H9 (cell line): ENCODE measurements at regions not wholly inside any gene's neighbourhood (a gene's known extent, or its start where the extent isn't known, plus 50 kb on each side); places are given as distances from the start of the nearest gene placed in this dataset.
A peak's percentile ranks its signal among the peaks of the same experiment; 100 is the strongest.

ENCODE experiments used
- DNase-seq: peaks from one replicate; pipeline ENCODE4 v3.0.0-alpha.2; 2017
- H2AFZ ChIP-seq: one replicate; pipeline ENCODE4 v1.6.1; 2013; ENCODE audit warnings: mild to moderate bottlenecking, low read length, control low read depth, moderate library complexity
- H2AK5ac ChIP-seq: 2 replicates; pipeline ENCODE4 v1.6.1; 2013; ENCODE audit warnings: low read length, control low read depth, mixed read lengths; ENCODE audit not compliant: insufficient read length
- H2BK120ac ChIP-seq: one replicate; pipeline ENCODE4 v1.6.1; 2013; ENCODE audit warnings: low read depth, mild to moderate bottlenecking, low read length, control low read depth, inconsistent platforms; ENCODE audit not compliant: poor library complexity, severe bottlenecking
- H2BK12ac ChIP-seq: 2 replicates; pipeline ENCODE4 v1.6.1; 2013; ENCODE audit warnings: low read length, control low read depth, mixed read lengths, low read depth; ENCODE audit not compliant: insufficient read length
- H2BK15ac ChIP-seq: 2 replicates; pipeline ENCODE4 v1.6.1; 2013; ENCODE audit warnings: low read depth, low read length, control low read depth
- H2BK20ac ChIP-seq: one replicate; pipeline ENCODE4 v1.6.1; 2013; ENCODE audit warnings: low read depth, mild to moderate bottlenecking, low read length, control low read depth, inconsistent platforms; ENCODE audit not compliant: poor library complexity, severe bottlenecking
- H2BK5ac ChIP-seq: 2 replicates; pipeline ENCODE4 v1.6.1; 2013; ENCODE audit warnings: low read length, control low read depth, mixed read lengths; ENCODE audit not compliant: insufficient read length
- H3K14ac ChIP-seq: 2 replicates; pipeline ENCODE4 v1.6.1; 2013; ENCODE audit warnings: low read length, control low read depth; ENCODE audit not compliant: insufficient read depth
- H3K18ac ChIP-seq: 2 replicates; pipeline ENCODE4 v1.6.1; 2013; ENCODE audit warnings: low read depth, mild to moderate bottlenecking, mixed read lengths, low read length, control low read depth; ENCODE audit not compliant: insufficient read length
- H3K23ac ChIP-seq: 2 replicates; pipeline ENCODE4 v1.6.1; 2013; ENCODE audit warnings: low read length, control low read depth, mixed read lengths, low read depth; ENCODE audit not compliant: insufficient read length
- H3K23me2 ChIP-seq: 2 replicates; pipeline ENCODE4 v1.6.1; 2013; ENCODE audit warnings: low read depth, mild to moderate bottlenecking, mixed read lengths, low read length, control low read depth; ENCODE audit not compliant: insufficient read length, poor library complexity, severe bottlenecking
- H3K27ac ChIP-seq: 2 replicates; pipeline ENCODE4 v1.5.1; 2013; ENCODE audit warnings: low read length, control low read depth, mixed read lengths, low read depth; ENCODE audit not compliant: insufficient read length
- H3K27me3 ChIP-seq: 2 replicates; pipeline ENCODE4 v1.6.1; 2013; ENCODE audit warnings: low read length, control low read depth, inconsistent platforms; ENCODE audit not compliant: insufficient read depth
- H3K4ac ChIP-seq: 2 replicates; pipeline ENCODE4 v1.6.1; 2013; ENCODE audit warnings: low read depth, mild to moderate bottlenecking, control low read depth, inconsistent platforms, low read length, moderate library complexity
- H3K4me1 ChIP-seq: 2 replicates; pipeline ENCODE4 v1.6.1; 2013; ENCODE audit warnings: low read length, control low read depth, inconsistent platforms; ENCODE audit not compliant: insufficient read depth
- H3K4me2 ChIP-seq: 2 replicates; pipeline ENCODE4 v1.6.1; 2013; ENCODE audit warnings: low read length, control low read depth, mixed read lengths; ENCODE audit not compliant: insufficient read length, insufficient read depth
- H3K56ac ChIP-seq: 2 replicates; pipeline ENCODE4 v1.6.1; 2013; ENCODE audit warnings: low read depth, mild to moderate bottlenecking, mixed read lengths, low read length, control low read depth; ENCODE audit not compliant: insufficient read length
- H3K79me1 ChIP-seq: 2 replicates; pipeline ENCODE4 v1.6.1; 2013; ENCODE audit warnings: low read depth, mild to moderate bottlenecking, moderate library complexity, low read length, control low read depth, inconsistent platforms; ENCODE audit not compliant: insufficient read depth, poor library complexity, severe bottlenecking
- H3K79me2 ChIP-seq: 2 replicates; pipeline ENCODE4 v1.6.1; 2013; ENCODE audit warnings: low read length, control low read depth, inconsistent platforms; ENCODE audit not compliant: insufficient read depth
- H3K9ac ChIP-seq: 2 replicates; pipeline ENCODE4 v1.6.1; 2013; ENCODE audit warnings: low read length, control low read depth, mixed read lengths; ENCODE audit not compliant: insufficient read length; ENCODE audit errors: extremely low read depth
- H3K9me3 ChIP-seq: one replicate; pipeline ENCODE4 v1.6.1; 2013; ENCODE audit warnings: low read depth, low read length, inconsistent platforms; ENCODE audit not compliant: control insufficient read depth
- H3T11ph ChIP-seq: one replicate; pipeline ENCODE4 v1.6.1; 2013; ENCODE audit warnings: mild to moderate bottlenecking, low read length, control low read depth, inconsistent platforms
- H4K20me1 ChIP-seq: one replicate; pipeline ENCODE4 v1.6.1; 2013; ENCODE audit not compliant: control insufficient read depth, insufficient read length, insufficient read depth
- H4K5ac ChIP-seq: 2 replicates; pipeline ENCODE4 v1.6.1; 2013; ENCODE audit warnings: low read depth, mild to moderate bottlenecking, mixed read lengths, low read length, control low read depth; ENCODE audit not compliant: insufficient read length
- H4K8ac ChIP-seq: replicated peaks from 2 replicates; pipeline ENCODE4 v1.6.1; 2013; ENCODE audit warnings: low read length, control low read depth, mixed read lengths, low read depth; ENCODE audit not compliant: insufficient read length
- H4K91ac ChIP-seq: 2 replicates; pipeline ENCODE4 v1.6.1; 2013; ENCODE audit warnings: low read depth, mild to moderate bottlenecking, moderate library complexity, mixed read lengths, low read length, control low read depth; ENCODE audit not compliant: insufficient read length
- H3K27ac Mint-ChIP-seq, 3 experiments: 2 replicates in 2 of 3; 3 replicates in 1 of 3; pipeline ENCODE4 v1.8.0; 2020 to 2021; ENCODE audit warnings: mixed read lengths in 3 of 3, mild to moderate bottlenecking in 1 of 3, moderate library complexity in 1 of 3
- H3K27me3 Mint-ChIP-seq: 2 replicates; pipeline ENCODE4 v1.8.0; 2021; ENCODE audit warnings: low read depth, mild to moderate bottlenecking, moderate library complexity, mixed read lengths
- H3K36me3 Mint-ChIP-seq, 3 experiments: 2 replicates in 2 of 3; 3 replicates in 1 of 3; pipeline ENCODE4 v1.8.0; 2020 to 2021; ENCODE audit warnings: low read depth in 3 of 3, mixed read lengths in 3 of 3; ENCODE audit not compliant: insufficient read depth in 1 of 3
- H3K4me1 Mint-ChIP-seq, 2 experiments: 2 replicates each; pipeline ENCODE4 v1.8.0; 2020; ENCODE audit warnings: mixed read lengths in 2 of 2
- H3K4me3 Mint-ChIP-seq, 2 experiments: 2 replicates in 1 of 2; 3 replicates in 1 of 2; pipeline ENCODE4 v1.8.0; 2020 to 2021; ENCODE audit warnings: mild to moderate bottlenecking in 2 of 2, mixed read lengths in 2 of 2, moderate library complexity in 1 of 2
- H3K9me3 Mint-ChIP-seq, 2 experiments: 2 replicates in 1 of 2; 3 replicates in 1 of 2; pipeline ENCODE4 v1.8.0; 2020; ENCODE audit warnings: mild to moderate bottlenecking in 2 of 2, mixed read lengths in 2 of 2, moderate library complexity in 1 of 2
- CTCF ChIP-seq: fragments of 200-600 bp; sonication (generic); conservative IDR thresholded peaks from 3 replicates; pipeline ENCODE4 v1.8.0; 2021; ENCODE audit warnings: antibody characterized with exemption, mild to moderate bottlenecking
- WGBS: extraction: QIAGEN DNeasy Blood & Tissue Kit; methylation state at CpG from one replicate; pipeline ENCODE4 v1.1.7; 2013; ENCODE audit warnings: missing lambda C conversion rate, low lambda C conversion rate, mixed read lengths; ENCODE audit not compliant: insufficient read length; ENCODE audit errors: extremely low coverage; 5-methylcytosine and 5-hydroxymethylcytosine counted together

- Histone ChIP-seq H2BK15ac (no peak overlapping the region), H3K56ac (no peak overlapping the region), H3K14ac (no peak overlapping the region), H3T11ph (no peak overlapping the region), H3K23me2 (no peaks in the 10 kb centered on the region), H3K9me3 (no peaks in the 10 kb centered on the region), H3K18ac (no peak overlapping the region), H3K79me2 (no peaks in the 10 kb centered on the region), H3K4ac (no peak overlapping the region), H2BK5ac (no peak overlapping the region), H4K20me1 (no peaks in the 10 kb centered on the region), H2AK5ac (no peak overlapping the region), H2BK12ac (no peak overlapping the region), H3K79me1 (no peaks in the 10 kb centered on the region), H3K27me3 (no peaks in the 10 kb centered on the region), H2BK120ac (no peak overlapping the region), H2AFZ (no peak overlapping the region), H3K4me2 (no peak overlapping the region), H4K91ac (no peak overlapping the region), H3K23ac (no peak overlapping the region), H2BK20ac (peak overlapping the region; percentile 75), H4K5ac (no peak overlapping the region), H3K9ac (no peak overlapping the region), H4K8ac (no peak overlapping the region), H3K4me1 (no peaks in the 10 kb centered on the region), H3K27ac (no peak overlapping the region)
- TF ChIP-seq CTCF, result no peak
- Mint-ChIP-seq H3K27me3 (no peaks in the 10 kb centered on the region), H3K27ac (peak overlapping the region in 2 of 3 experiments; percentile 56 to 62; a peak in 2 of 7 replicates), H3K36me3 (no peaks in the 10 kb centered on the region), H3K4me3 (no peak overlapping the region), H3K9me3 (no peaks in the 10 kb centered on the region), H3K4me1 (peaks cover 4 to 10% of the 10 kb centered on the region in 2 experiments; a peak in 3 of 4 replicates)
- no peak for DNase-seq
- no CpG with 5 or more reads among the region's 6 CpGs for WGBS
Measured at GRCh38 chr12:94716339-94716738, 66.0 kb upstream of the TMCC3 start.
